DMS79 (cell line): ENCODE measurements at regions not wholly inside any gene's neighbourhood (a gene's known extent, or its start where the extent isn't known, plus 50 kb on each side); places are given as distances from the start of the nearest gene placed in this dataset.
"Not testable (repeated sequence)": the region's sequence is repeated elsewhere in the genome, so short reads cannot be mapped to it uniquely, and the experiment has no call there.

Experiments used
- DNase-seq: peaks from one replicate; lab custom pipeline; 2025; lab: John Stamatoyannopoulos, UW

GRCh38 chr15:24509714-24510113 is 165.9 kb upstream of the NPAP1 start:
- DNase-seq = not testable (repeated sequence)

DNA sequence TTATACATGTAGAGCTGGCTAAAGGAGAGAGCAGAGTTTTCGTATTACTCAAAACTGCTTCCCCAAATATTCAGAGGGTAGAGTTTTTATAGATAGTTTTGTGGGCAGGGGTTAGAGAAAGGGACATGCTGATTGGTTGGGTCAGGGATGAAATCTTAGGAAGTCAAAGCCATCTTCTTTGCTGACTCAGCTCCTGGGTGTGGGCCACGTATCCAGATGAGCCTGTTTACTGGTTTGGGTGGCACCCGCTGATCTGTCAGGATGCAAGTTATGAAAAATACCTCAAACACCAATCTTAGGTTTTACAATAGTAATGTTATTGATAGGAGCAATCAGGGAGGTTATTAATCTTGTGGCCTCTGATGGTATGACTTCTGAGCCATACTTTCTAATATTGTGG is 164.0 kb upstream of the NPAP1 start:
- DNase-seq = not testable (repeated sequence)

DNA sequence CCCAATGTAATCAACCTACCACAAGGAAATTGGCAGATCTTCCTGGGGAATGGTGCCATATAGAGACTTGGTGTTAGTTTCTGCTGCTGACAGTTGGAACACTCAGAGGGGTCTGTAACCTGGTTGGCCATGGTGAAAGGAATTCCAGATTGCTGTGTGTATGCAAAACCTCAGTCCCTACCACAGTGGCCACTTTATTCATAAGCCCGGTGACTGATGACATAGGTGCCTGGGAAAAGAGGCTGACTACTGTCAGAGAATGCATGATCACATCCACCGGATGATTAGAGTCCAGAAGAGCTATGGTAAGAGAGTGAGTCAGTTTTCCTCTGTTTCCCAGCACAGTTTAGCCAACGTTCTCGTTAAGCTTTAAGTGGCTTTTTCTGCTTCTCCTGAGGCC is 156.8 kb upstream of the NPAP1 start:
- DNase-seq = not testable (repeated sequence)

DNA sequence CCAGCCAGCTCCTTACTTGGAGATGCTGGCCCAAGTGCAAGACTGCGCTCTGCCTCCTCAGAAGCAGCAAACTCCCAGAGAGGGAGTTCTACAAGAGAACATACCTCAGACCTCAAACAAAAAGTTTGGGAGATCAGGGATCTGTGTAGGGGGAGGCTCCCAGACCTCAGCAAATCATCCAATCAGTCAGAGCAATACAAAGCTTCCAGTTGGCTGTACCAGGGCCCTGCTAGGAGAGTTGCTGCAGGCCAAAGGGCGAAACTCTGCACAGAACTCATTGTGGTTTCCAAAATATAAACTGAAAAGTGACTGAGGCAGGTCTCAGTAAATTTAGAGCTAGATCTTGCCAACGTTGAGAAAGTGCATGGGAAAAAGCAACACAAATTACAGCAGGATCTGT is 144.3 kb upstream of the NPAP1 start:
- not testable (repeated sequence) for DNase-seq

- not testable (repeated sequence) for DNase-seq
These were observed 141.5 kb upstream of the NPAP1 start for GRCh38 chr15:24534032-24534431.

- not testable (repeated sequence) for DNase-seq
These were observed 118.3 kb upstream of the NPAP1 start for GRCh38 chr15:24557281-24557680.

DNA sequence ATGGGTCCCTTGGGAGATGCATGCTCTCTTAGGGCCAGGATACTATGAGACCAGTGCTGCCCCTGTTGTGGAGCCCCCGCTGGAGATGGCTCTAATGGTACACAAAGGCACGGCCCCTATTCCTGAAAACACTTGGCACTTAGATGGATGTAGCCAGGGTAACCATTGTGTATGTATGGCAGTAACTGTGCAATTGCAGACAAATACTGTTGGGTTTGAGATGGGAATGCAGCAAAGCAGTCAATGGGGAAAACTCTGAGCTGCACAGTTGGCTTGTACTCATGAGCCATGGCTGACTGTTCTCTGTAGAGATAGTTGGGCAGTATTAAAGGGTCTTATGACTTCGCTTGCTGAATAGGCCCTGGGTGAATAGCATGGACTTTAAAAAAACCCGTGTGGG is 67.9 kb upstream of the NPAP1 start:
- DNase-seq = no peak

- no peak for DNase-seq
These were observed 57.9 kb upstream of the NPAP1 start for GRCh38 chr15:24617646-24618045.

- no peak for DNase-seq
These were observed 53.9 kb upstream of the NPAP1 start for GRCh38 chr15:24621630-24622215.
